HK-2 (cell line): ENCODE measurements at regions not wholly inside any gene's neighbourhood (a gene's known extent, or its start where the extent isn't known, plus 50 kb on each side); places are given as distances from the start of the nearest gene placed in this dataset.

ENCODE experiments used
- DNase-seq: peaks from one replicate; pipeline ENCODE4 v3.0.0-alpha.2; 2018; ENCODE audit not compliant: unreplicated experiment

- DNase-seq: no peak
Observed at GRCh38 chr9:115169003-115169402, 51.0 kb upstream of the TNC start.

GRCh38 chr9:115170358-115171073 lies 52.6 kb upstream of the TNC start:
- DNase-seq: no peak

- DNase-seq: no peak
Observed at GRCh38 chr9:115171921-115172388, 54.0 kb upstream of the TNC start.

GRCh38 chr9:115182264-115182663 lies 64.3 kb upstream of the TNC start:
- no peak for DNase-seq

- no peak for DNase-seq
Observed at GRCh38 chr9:115183436-115183835, 65.5 kb upstream of the TNC start.

GRCh38 chr9:115189686-115190085 lies 71.7 kb upstream of the TNC start:
- no peak for DNase-seq

- DNase-seq: no peak
Observed at GRCh38 chr9:115191667-115192066, 73.7 kb upstream of the TNC start.

- DNase-seq: no peak
Observed at GRCh38 chr9:115192280-115192679, 74.3 kb upstream of the TNC start.

GRCh38 chr9:115192835-115193525 lies 75.0 kb upstream of the TNC start:
- no peak for DNase-seq

GRCh38 chr9:115193777-115194176 lies 75.8 kb upstream of the TNC start:
- DNase-seq: no peak

- DNase-seq: no peak
Observed at GRCh38 chr9:115194216-115194615, 76.3 kb upstream of the TNC start.

GRCh38 chr9:115195912-115196311 lies 78.0 kb upstream of the TNC start:
- DNase-seq: no peak

- DNase-seq: no peak
Observed at GRCh38 chr9:115196919-115197318, 79.0 kb upstream of the TNC start.

- peak; percentile 36 for DNase-seq
Observed at GRCh38 chr9:115198001-115198400, 80.0 kb upstream of the TNC start.

- DNase-seq: no peak
Observed at GRCh38 chr9:115200711-115201505, 83.0 kb upstream of the TNC start.

- DNase-seq: no peak
Observed at GRCh38 chr9:115202181-115202580, 84.2 kb upstream of the TNC start.

GRCh38 chr9:115202960-115203751 lies 85.2 kb upstream of the TNC start:
- DNase-seq: no peak

- DNase-seq: no peak
Observed at GRCh38 chr9:115204904-115205453, 87.0 kb upstream of the TNC start.

GRCh38 chr9:115207003-115207836 lies 89.3 kb upstream of the TNC start:
- DNase-seq: no peak

- no peak for DNase-seq
Observed at GRCh38 chr9:115208501-115208900, 90.5 kb upstream of the TNC start.
